NCI-H345 treated with DMSO at 0.1 percent for 48 hours (cell line): ENCODE measurements at regions not wholly inside any gene's neighbourhood (a gene's known extent, or its start where the extent isn't known, plus 50 kb on each side); places are given as distances from the start of the nearest gene placed in this dataset.
A peak's percentile ranks its signal among the peaks of the same experiment; 100 is the strongest.

Experiments
- DNase-seq: peaks from one replicate; lab custom pipeline; 2025; ENCODE audit not compliant: unreplicated experiment; lab: John Stamatoyannopoulos, UW

DNA sequence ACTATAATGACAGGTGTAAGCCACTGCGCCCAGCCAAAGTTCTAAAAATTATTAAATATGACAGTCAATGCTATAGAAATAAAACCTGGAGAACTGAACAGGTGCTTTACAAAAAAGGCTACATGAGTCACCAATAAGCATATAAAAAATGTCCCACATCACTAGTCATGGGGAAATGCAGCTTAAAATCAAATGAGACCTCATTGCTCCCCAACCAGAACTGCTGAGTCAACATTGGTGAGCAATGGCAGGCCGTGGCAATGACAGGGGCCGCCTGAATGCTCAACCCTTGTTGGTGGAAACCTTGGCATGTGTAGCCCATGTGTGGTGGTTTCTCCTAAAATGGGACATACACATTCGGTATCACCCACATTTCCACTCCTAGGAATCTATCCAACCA lies 352.3 kb upstream of the KLF6 start:
- no peak for DNase-seq

DNA sequence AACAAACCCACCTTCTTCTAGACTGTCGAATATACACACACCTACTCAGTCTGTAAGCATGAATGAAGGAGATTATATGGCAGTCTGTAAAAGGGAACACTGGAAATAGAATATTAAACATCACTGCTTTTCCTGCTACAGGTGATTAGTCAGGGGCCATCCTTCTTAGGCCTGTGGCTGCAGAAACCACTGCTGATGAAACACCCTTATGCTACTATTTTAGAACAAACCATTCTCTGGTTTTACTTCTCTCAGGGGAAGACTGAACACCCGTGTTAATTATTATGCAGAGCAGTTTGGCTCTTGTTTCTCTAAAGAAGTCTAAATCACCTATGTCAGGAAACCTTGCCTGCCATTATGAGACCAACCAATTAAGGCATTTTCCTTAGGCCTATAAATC lies 351.1 kb upstream of the KLF6 start:
- DNase-seq, result no peak

- no peak for DNase-seq
Measured at GRCh38 chr10:4132216-4132556, 347.2 kb upstream of the KLF6 start.

DNA sequence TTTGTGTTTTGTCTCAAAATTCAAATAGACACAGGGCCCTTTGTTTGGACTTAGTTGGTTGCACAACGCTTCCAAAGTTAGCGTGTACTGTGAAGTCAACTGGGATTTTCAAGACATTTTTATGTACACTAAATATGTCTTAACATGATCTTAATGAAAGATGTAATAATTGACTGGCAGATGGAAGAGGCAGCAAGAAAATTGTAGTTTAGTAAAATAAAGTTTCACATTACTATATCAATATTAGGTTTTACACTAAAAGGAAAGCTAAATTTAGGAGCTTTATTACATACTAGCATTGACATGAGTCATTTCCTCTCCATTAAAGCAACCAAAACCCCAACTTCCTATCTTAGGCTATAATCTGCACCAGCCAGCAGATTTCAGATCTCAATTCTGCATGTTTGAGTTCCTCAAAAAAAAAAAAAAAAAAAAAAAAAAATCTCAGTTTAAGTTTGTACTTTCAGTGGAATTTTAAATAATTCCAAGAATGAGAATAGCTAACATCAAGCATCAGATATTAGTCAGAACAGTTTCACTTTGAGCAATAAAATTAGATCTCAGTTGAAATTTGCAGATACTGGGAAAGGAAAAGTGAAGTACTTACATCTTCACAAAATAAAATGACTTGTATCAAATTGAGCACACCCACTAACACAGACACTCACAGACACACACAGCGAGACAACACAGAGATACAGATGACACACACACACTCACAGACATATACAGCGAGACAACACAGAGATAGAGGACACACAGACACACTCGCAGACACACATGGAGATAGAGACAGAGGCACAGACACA lies 346.6 kb upstream of the KLF6 start:
- no peak for DNase-seq

GRCh38 chr10:4130685-4131084 lies 345.7 kb upstream of the KLF6 start:
- DNase-seq, result no peak

DNA sequence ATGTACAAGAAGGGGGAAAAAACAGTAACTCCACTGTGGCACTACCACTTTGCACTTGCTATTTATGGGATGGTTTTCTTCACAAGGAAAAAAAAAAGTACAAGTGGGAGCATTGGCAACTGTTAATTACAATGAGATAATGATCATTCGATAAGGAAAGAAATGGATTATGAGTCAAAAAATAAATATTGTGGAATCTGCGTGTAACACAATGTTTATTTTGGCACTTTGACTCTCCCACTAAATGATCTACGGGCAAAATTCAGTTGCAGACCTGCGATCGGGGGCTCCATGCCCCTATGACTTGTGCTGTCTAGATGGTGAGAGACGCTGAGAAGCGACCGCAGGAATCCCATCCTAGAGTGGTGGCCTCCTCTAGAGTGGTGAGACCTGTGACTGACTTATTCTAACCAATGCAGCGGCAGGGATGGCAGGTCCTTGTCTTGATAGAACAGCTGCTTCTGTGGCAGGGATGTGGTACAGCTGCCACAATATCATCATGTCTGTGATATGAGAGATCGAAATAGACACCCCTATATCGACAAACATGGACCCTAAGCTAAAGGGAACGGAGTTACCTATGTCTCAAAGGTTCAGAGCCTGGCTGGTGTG lies 345.0 kb upstream of the KLF6 start:
- DNase-seq, result no peak

- no peak for DNase-seq
Measured at GRCh38 chr10:4127518-4128315, 342.7 kb upstream of the KLF6 start.

- no peak for DNase-seq
Measured at GRCh38 chr10:4125776-4126175, 340.8 kb upstream of the KLF6 start.

GRCh38 chr10:4121502-4122380 lies 336.7 kb upstream of the KLF6 start:
- no peak for DNase-seq

GRCh38 chr10:4120096-4120853 lies 335.3 kb upstream of the KLF6 start:
- DNase-seq, result no peak

DNA sequence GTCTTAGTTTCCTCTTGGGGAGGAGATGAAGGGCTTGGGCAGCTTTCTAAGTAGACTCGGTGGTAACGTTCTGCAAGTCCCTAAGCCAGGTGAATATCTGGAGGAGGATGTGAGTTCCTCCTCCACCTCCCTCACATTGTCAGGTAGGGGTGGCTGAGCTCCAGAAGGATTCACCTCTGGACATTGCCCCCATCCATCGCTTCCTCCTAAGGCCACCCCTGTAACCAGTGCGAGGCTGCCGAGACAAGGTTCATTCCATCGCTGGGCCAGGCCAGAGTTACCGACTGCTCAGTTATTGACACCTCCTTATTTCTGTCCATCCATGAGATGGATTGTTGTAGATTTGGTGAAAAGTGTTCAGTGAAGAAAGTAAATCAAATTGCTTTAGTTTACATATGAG lies 334.1 kb upstream of the KLF6 start:
- no peak for DNase-seq

DNA sequence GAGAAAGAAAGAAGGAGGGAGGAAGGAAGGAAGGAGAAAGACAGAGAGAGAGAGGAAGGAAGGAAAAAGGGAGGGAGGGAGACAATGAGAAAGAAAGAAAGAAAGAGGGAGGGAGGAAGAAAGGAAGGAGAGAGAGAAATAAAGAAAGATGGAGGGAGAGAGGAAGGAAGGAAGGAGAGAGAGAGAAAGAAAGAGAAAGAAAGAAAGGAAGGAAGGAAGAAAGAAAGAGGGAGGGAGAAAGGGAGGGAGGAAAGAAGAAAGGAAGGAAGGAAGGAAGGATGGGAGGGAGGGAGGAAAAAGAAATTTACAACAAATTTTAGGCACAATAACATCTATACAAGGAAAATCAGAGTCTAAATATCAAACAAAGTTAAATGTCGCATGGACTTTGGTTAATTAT lies 332.6 kb upstream of the KLF6 start:
- DNase-seq, result no peak

DNA sequence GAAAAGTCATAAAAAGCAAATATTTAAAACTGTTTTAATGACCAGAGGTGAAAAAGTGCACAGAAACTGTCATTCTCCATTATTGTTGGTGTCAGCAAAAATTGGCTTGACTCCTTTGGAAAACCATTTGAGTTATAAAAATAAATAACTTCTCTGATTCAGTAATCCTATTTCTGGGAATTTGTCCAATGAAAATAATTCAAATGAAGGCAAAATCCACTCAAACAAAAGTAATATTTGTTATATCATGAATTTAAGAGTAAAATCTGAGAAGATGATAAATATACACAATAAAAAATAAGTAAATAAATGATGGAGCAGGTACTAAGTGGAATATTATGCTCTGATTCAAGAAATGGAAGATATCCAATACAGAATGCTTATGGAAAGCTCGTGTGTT lies 326.6 kb upstream of the KLF6 start:
- DNase-seq, result no peak

DNA sequence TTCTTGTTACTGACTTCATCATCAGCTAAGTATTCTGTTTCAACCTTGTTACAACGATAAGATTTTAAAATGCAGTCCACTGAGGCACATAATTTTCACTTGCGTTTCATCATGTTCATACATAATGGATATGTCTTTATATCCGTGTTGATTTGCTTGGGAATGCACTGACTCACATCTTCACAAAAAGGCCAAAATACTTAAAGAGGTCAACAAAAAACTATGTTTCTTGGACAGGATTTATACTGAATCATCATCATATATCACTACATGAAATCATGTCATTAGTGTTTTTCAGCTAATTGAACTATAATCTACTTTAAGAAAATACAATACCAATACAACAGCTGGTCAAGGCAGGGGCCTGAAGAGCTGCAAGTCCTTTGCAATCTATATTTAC lies 324.5 kb upstream of the KLF6 start:
- DNase-seq, result no peak

GRCh38 chr10:4108693-4109092 lies 323.7 kb upstream of the KLF6 start:
- DNase-seq, result peak; percentile 3

- no peak for DNase-seq
Measured at GRCh38 chr10:4107285-4107851, 322.4 kb upstream of the KLF6 start.

DNA sequence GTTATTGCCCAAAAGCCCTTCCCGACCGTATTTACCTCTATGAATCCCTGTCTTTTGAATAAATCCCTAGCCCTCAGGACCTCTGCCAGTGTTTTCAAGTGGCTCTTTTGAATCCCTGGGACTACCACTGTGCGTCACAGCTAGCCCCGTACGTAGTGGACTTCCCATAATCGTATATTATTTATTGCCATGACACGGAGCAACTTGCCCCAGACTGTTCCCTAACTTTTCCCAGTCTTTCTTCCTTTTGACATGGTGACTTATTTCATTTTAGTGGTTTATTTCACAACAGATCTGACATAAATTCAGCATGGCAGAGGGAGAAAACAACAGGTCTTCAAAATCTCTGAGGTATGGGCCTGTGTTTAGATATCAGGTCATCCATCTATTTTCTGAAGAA lies 318.6 kb upstream of the KLF6 start:
- DNase-seq, result no peak

DNA sequence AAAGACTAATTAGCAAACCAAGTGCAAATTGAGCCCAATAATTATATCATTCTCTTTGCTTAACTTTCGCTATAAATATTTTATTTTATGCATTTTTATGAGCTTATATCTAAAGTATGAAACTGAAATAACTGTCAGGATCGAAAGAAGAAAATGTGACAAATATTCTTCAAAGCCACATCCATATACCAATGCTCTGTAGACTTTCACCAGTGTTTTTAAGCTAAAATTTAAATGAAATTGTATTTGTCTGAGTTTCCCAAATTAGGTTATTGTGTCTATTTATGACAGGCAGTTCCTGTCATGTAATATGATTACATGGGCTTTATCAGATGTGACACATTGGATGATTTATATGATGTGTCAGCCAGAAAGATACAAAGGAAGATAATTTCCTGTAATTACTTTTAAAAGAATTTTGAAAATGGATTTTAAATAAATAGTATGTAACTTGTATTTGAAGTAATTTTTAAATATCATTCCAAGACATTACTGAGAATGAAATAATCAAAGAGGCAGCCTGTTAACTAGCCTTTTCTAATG lies 317.9 kb upstream of the KLF6 start:
- no peak for DNase-seq

DNA sequence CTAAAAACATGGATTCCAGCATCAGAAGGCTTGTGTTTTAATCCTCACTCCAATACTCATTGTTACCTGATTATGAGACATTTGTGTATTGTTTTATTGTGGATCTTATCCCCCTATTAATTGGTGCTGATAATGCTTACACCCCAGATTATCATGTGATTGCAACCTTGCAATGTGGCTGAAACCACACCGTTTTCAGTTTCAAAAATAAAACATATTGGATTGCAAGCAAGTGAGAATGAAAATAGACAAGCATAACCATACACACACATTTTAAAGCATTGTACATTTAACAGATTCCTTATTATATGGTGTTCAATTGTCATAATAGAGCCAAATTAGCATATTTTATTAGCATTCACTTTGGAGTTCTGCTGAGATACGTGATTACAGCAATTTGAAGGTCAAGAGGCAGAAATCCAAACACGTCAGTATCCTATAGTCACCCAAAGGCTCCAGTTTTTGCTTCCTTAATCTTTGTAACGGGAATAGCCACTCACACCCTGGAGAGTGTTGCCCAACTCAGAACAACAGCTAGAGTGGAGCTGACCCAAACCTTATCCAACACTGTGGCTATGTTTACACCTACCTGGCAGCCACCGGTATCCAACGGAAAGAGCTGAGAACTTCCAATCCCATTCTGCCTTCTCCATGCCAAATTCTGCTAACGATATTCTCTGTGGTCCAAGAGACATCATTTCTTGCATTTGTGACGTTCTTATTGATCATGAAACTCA lies 317.1 kb upstream of the KLF6 start:
- no peak for DNase-seq
